ENCODE measurements at regions not wholly inside any gene's neighbourhood (a gene's known extent, or its start where the extent isn't known, plus 50 kb on each side); places are given as distances from the start of the nearest gene placed in this dataset.

- no peaks in the 10 kb centered on the region for H3K4me1 Mint-ChIP-seq (ENCODE audit: low read depth, unreplicated experiment)
- no peak for TF ChIP-seq CTCF (IDR thresholded peaks at IDR 0.05; ENCODE audit: insufficient read depth in 1 of 2, low read depth in 1 of 2, low read length in 1 of 2, severe bottlenecking in 1 of 2, unreplicated experiment in 1 of 2)
- Histone ChIP-seq H3K4me3 (ENCODE audit: low read depth, low read length) (no peak overlapping the region), H3K4me1 (no peaks in the 10 kb centered on the region; the same call in 1 of the 2 replicates), H3K36me3 (ENCODE audit: control insufficient read depth, insufficient read depth, low read length) (no peaks in the 10 kb centered on the region), H3K27me3 (replicated peaks; ENCODE audit: control insufficient read depth, insufficient read depth, low read length) (no peaks in the 10 kb centered on the region), H3K9me3 (no peaks in the 10 kb centered on the region)
- ChIA-PET POLR2A (no interaction called here), CTCF (no interaction called here)
- no TSS peak for BruUV-seq (replicated peaks)
- intact Hi-C loops (cut with micrococcal nuclease; ENCODE audit: unreplicated experiment), result no loop called here
- no peaks in the 10 kb centered on the region for H3K36me3 Mint-ChIP-seq (ENCODE audit: insufficient read depth, unreplicated experiment)
- no peaks in the 10 kb centered on the region for H3K27me3 Mint-ChIP-seq (ENCODE audit: insufficient read depth, unreplicated experiment)
- peaks cover 10% of the 10 kb centered on the region for H3K9me3 Mint-ChIP-seq (ENCODE audit: unreplicated experiment)
- no peak for DNase-seq
- no peak overlapping the region for H3K4me3 Mint-ChIP-seq (ENCODE audit: unreplicated experiment)
- no peak overlapping the region for H3K27ac Mint-ChIP-seq (ENCODE audit: unreplicated experiment)
These were observed 435.5 kb upstream of the ZNF608 start for GRCh38 chr5:125181955-125182354.

- Mint-ChIP-seq H3K27ac (ENCODE audit: unreplicated experiment) (no peak overlapping the region), H3K4me3 (ENCODE audit: unreplicated experiment) (no peak overlapping the region), H3K9me3 (ENCODE audit: unreplicated experiment) (no peaks in the 10 kb centered on the region), H3K27me3 (ENCODE audit: insufficient read depth, unreplicated experiment) (no peaks in the 10 kb centered on the region), H3K36me3 (ENCODE audit: insufficient read depth, unreplicated experiment) (no peaks in the 10 kb centered on the region), H3K4me1 (ENCODE audit: low read depth, unreplicated experiment) (no peaks in the 10 kb centered on the region)
- H3K36me3 ChIP-seq (ENCODE audit: control insufficient read depth, insufficient read depth, low read length), result no peaks in the 10 kb centered on the region
- no peaks in the 10 kb centered on the region for H3K9me3 ChIP-seq
- DNase-seq, result no peak
- CTCF ChIA-PET, result no interaction called here
- POLR2A ChIA-PET, result no interaction called here
- H3K4me1 ChIP-seq, result no peaks in the 10 kb centered on the region; the same call in 1 of the 2 replicates
- TF ChIP-seq CTCF (IDR thresholded peaks at IDR 0.05; ENCODE audit: insufficient read depth in 1 of 2, low read depth in 1 of 2, low read length in 1 of 2, severe bottlenecking in 1 of 2, unreplicated experiment in 1 of 2), result no peak
- no peaks in the 10 kb centered on the region for H3K27me3 ChIP-seq (replicated peaks; ENCODE audit: control insufficient read depth, insufficient read depth, low read length)
- intact Hi-C loops (cut with micrococcal nuclease; ENCODE audit: unreplicated experiment), result no loop called here
- BruUV-seq (replicated peaks), result no TSS peak
- no peak overlapping the region for H3K4me3 ChIP-seq (ENCODE audit: low read depth, low read length)
These were observed 439.3 kb upstream of the ZNF608 start for GRCh38 chr5:125185740-125186139.

- no TSS peak for BruUV-seq (replicated peaks)
- no peaks in the 10 kb centered on the region; the same call in 1 of the 2 replicates for H3K4me1 ChIP-seq
- H3K9me3 ChIP-seq, result no peaks in the 10 kb centered on the region
- Mint-ChIP-seq H3K27ac (ENCODE audit: unreplicated experiment) (no peak overlapping the region), H3K9me3 (ENCODE audit: unreplicated experiment) (no peaks in the 10 kb centered on the region), H3K4me3 (ENCODE audit: unreplicated experiment) (no peak overlapping the region), H3K4me1 (ENCODE audit: low read depth, unreplicated experiment) (no peaks in the 10 kb centered on the region), H3K36me3 (ENCODE audit: insufficient read depth, unreplicated experiment) (no peaks in the 10 kb centered on the region), H3K27me3 (ENCODE audit: insufficient read depth, unreplicated experiment) (no peaks in the 10 kb centered on the region)
- H3K4me3 ChIP-seq (ENCODE audit: low read depth, low read length), result no peak overlapping the region
- H3K36me3 ChIP-seq (ENCODE audit: control insufficient read depth, insufficient read depth, low read length), result no peaks in the 10 kb centered on the region
- intact Hi-C loops (cut with micrococcal nuclease; ENCODE audit: unreplicated experiment), result no loop called here
- no peak for DNase-seq
- TF ChIP-seq CTCF (IDR thresholded peaks at IDR 0.05; ENCODE audit: insufficient read depth in 1 of 2, low read depth in 1 of 2, low read length in 1 of 2, severe bottlenecking in 1 of 2, unreplicated experiment in 1 of 2), result no peak
- ChIA-PET CTCF (no interaction called here), POLR2A (no interaction called here)
- no peaks in the 10 kb centered on the region for H3K27me3 ChIP-seq (replicated peaks; ENCODE audit: control insufficient read depth, insufficient read depth, low read length)
These were observed 440.5 kb upstream of the ZNF608 start for GRCh38 chr5:125186911-125187375.
